GM21367 (cell line): ENCODE measurements at regions not wholly inside any gene's neighbourhood (a gene's known extent, or its start where the extent isn't known, plus 50 kb on each side); places are given as distances from the start of the nearest gene placed in this dataset.

ENCODE experiments used
- ATAC-seq: cut with Tn5 transposase; IDR thresholded peaks from one replicate; pipeline ENCODE4 v1.9.1; 2021; ENCODE audit not compliant: unreplicated experiment

- no peak for ATAC-seq
Measured at GRCh38 chr14:59091404-59091803, 97.1 kb upstream of the DAAM1 start.

- no peak for ATAC-seq
Measured at GRCh38 chr14:59091976-59092375, 96.5 kb upstream of the DAAM1 start.

- no peak for ATAC-seq
Measured at GRCh38 chr14:59093902-59094301, 94.6 kb upstream of the DAAM1 start.

GRCh38 chr14:59096303-59096702 lies 92.2 kb upstream of the DAAM1 start:
- ATAC-seq: no peak

- no peak for ATAC-seq
Measured at GRCh38 chr14:59097681-59098080, 90.8 kb upstream of the DAAM1 start.

- ATAC-seq: no peak
Measured at GRCh38 chr14:59098377-59098776, 90.1 kb upstream of the DAAM1 start.

- no peak for ATAC-seq
Measured at GRCh38 chr14:59100205-59100604, 88.3 kb upstream of the DAAM1 start.

- no peak for ATAC-seq
Measured at GRCh38 chr14:59101476-59101875, 87.0 kb upstream of the DAAM1 start.

- no peak for ATAC-seq
Measured at GRCh38 chr14:59103396-59103795, 85.1 kb upstream of the DAAM1 start.

- peak; percentile 74 for ATAC-seq
Measured at GRCh38 chr14:59107819-59108218, 80.6 kb upstream of the DAAM1 start.

GRCh38 chr14:59116984-59117415 lies 71.5 kb upstream of the DAAM1 start:
- no peak for ATAC-seq

GRCh38 chr14:59117754-59118528 lies 70.5 kb upstream of the DAAM1 start:
- ATAC-seq: no peak

GRCh38 chr14:59120921-59121320 lies 67.5 kb upstream of the DAAM1 start:
- no peak for ATAC-seq

GRCh38 chr14:59123531-59123930 lies 64.9 kb upstream of the DAAM1 start:
- no peak for ATAC-seq

GRCh38 chr14:59123975-59124374 lies 64.5 kb upstream of the DAAM1 start:
- ATAC-seq: no peak

- no peak for ATAC-seq
Measured at GRCh38 chr14:59125156-59125555, 63.3 kb upstream of the DAAM1 start.

- ATAC-seq: peak; percentile 81
Measured at GRCh38 chr14:59126714-59127436, 61.6 kb upstream of the DAAM1 start.

GRCh38 chr14:59127437-59127732 lies 61.1 kb upstream of the DAAM1 start:
- ATAC-seq: no peak

- no peak for ATAC-seq
Measured at GRCh38 chr14:59130462-59130861, 58.0 kb upstream of the DAAM1 start.

GRCh38 chr14:59131938-59132795 lies 56.3 kb upstream of the DAAM1 start:
- no peak for ATAC-seq

- no peak for ATAC-seq
Measured at GRCh38 chr14:59132796-59133494, 55.5 kb upstream of the DAAM1 start.
